SU-DHL-6 (cell line): ENCODE measurements at regions not wholly inside any gene's neighbourhood (a gene's known extent, or its start where the extent isn't known, plus 50 kb on each side); places are given as distances from the start of the nearest gene placed in this dataset.
"Not testable (repeated sequence)": the region's sequence is repeated elsewhere in the genome, so short reads cannot be mapped to it uniquely, and the experiment has no call there.

Source experiments
- CTCF ChIP-seq: fragments of 200-600 bp; sonication (generic); IDR thresholded peaks from one replicate; pipeline ENCODE4 v1.5.1; 2017; ENCODE audit warnings: antibody characterized with exemption, mild to moderate bottlenecking, low read length, moderate library complexity; ENCODE audit not compliant: insufficient read depth, poor library complexity, severe bottlenecking
- EZH2phosphoT487 ChIP-seq: fragments of 200-600 bp; sonication (generic), shearing (Covaris generic); conservative IDR thresholded peaks from 2 replicates; pipeline ENCODE4 v1.6.1; 2018; ENCODE audit warnings: mild to moderate bottlenecking, antibody characterized with exemption, low read length, moderate library complexity, mixed read lengths

DNA sequence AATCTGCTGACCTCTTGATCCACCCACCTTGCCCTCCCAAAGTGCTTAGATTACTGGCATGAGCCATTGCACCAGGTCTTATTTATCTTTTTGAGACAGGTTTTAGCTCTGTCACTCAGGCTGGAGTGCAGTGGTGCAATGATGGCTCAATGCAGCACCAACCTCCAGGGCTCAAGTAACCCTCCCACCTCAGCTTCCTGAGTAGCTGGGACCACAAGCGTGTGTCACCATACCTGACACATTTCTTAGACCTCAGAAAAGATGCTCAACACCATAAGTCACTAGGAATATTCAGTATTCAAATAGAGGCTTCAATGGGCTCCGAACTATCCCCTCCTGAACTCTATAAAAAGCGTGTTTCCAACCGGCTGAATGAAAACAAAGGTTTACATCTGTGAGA lies 268.6 kb upstream of the ZNF337 start:
- not testable (repeated sequence) for TF ChIP-seq CTCF, EZH2phosphoT487
